22Rv1 (cell line): ENCODE measurements at regions not wholly inside any gene's neighbourhood (a gene's known extent, or its start where the extent isn't known, plus 50 kb on each side); places are given as distances from the start of the nearest gene placed in this dataset.
"Not testable (repeated sequence)": the region's sequence is repeated elsewhere in the genome, so short reads cannot be mapped to it uniquely, and the experiment has no call there.

Experiments
- H3K27ac ChIP-seq: fragments of 450-650 bp; 2 replicates; pipeline ENCODE4 v1.5.1; 2017
- ZFX ChIP-seq: fragments of 450-650 bp; IDR thresholded peaks from 2 replicates; pipeline ENCODE4 v1.6.1; 2017; ENCODE audit warnings: antibody characterized with exemption, borderline replicate concordance
- TF ChIP-seq, protein P1 (sequence below): fragments of 450-650 bp; IDR thresholded peaks from 2 replicates; pipeline ENCODE4 v1.5.1; 2017; ENCODE audit warnings: mild to moderate bottlenecking

DNA sequence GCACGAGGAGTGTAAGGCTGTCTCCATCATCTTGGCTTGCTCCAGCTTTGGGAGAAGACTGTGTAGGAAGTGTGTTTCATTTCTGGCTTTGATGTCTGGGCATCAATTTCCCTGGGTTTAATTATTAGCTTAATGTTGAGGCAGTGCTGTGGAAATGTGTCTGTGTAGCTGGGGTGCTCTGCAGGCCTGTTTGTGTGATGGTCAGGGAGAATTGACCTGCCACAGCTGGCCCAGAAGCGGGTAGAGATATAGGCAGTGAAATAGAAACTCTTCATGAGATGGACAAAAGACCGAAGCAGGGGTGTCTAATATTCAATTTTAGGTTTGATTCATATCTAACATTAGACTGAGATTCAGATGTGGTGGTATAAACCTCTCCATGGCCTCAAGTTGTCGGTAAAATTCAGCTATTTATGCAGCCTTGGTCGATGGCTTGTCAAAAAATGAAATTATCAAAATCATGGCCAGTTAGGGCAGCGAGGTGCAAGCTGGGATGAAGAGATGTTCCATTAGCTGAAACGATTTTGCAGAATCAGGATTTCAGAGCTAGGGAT is 95.3 kb upstream of the SNX9 start:
- TF ChIP-seq ZFX = no peak
- TF ChIP-seq, protein P1, sequence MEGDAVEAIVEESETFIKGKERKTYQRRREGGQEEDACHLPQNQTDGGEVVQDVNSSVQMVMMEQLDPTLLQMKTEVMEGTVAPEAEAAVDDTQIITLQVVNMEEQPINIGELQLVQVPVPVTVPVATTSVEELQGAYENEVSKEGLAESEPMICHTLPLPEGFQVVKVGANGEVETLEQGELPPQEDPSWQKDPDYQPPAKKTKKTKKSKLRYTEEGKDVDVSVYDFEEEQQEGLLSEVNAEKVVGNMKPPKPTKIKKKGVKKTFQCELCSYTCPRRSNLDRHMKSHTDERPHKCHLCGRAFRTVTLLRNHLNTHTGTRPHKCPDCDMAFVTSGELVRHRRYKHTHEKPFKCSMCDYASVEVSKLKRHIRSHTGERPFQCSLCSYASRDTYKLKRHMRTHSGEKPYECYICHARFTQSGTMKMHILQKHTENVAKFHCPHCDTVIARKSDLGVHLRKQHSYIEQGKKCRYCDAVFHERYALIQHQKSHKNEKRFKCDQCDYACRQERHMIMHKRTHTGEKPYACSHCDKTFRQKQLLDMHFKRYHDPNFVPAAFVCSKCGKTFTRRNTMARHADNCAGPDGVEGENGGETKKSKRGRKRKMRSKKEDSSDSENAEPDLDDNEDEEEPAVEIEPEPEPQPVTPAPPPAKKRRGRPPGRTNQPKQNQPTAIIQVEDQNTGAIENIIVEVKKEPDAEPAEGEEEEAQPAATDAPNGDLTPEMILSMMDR = no peak
- no peak overlapping the region for H3K27ac ChIP-seq

DNA sequence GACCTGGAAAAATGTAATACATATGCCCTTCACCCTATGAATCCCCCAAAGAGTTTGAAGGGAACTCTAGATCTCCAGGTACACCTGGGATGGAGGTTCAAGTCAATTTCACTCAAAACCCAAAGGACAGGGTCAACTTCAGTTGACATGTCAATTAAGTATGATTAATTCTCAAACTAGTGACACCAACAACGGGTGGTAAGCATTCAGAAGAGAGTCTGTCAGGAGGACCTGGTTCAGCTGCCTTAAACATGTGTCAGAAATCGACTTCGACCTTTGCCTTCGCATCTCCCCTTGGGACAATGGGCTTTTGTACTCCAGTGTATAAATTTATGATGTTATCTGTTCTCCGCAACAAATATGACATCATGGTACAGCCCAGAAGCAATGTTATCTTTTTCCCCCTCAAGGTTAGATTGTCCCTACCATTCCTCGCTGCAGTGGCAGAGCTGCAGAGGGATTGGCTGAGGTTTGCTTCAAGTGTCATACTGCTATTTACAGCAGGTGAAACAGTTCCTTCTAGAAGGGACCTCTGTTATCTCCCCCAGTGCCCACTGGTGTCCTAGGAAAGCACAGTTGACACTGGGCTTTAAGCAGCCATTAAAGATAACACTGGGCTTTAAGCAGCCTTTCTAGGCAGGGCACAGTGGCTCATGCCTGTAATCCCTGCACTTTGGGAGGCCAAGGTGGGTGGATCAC is 94.7 kb upstream of the SNX9 start:
- TF ChIP-seq ZFX = no peak
- TF ChIP-seq, protein P1 = no peak
- H3K27ac ChIP-seq = no peak overlapping the region

DNA sequence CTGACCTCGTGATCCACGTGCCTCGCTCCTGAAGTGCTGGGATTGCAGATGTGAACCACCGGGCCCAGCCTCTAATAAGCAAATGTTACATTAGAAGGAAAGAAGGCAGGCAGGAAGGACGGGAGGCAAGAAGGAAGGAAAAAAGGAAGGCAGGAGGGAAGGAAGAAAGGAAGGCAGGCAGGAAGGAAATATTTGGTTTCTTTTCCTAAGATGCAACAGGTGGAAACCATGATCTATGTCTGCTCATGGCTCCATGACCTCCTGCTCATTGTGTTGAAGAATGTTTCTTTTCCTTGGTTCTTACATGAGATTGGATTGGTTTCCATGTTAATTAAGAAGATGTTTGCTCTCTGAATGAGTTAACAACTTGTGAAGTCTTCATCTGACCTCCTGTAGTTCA is 91.8 kb upstream of the SNX9 start:
- TF ChIP-seq ZFX = no peak
- TF ChIP-seq, protein P1 = no peak
- H3K27ac ChIP-seq = no peak overlapping the region

DNA sequence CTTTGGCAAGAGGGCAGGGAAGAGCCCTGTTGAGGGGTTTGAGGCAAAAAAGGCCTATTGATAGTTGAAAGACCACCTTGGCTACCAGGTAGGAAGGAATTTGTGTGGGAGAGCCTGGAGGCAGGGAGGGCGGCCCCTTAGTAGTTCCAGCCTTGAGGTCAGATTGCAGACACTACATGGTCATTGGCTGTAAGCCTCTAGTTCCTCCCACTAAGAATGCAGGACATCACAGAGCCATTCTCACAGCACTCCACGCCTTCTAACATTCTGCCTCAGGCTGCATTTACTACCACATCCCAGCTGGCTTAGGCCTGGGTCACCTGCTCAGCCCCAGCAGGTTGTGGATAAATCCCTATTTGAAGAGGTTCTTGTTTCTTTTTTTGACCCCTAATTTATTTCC is 91.0 kb upstream of the SNX9 start:
- H3K27ac ChIP-seq = no peak overlapping the region
- TF ChIP-seq, protein P1 = no peak
- no peak for TF ChIP-seq ZFX

DNA sequence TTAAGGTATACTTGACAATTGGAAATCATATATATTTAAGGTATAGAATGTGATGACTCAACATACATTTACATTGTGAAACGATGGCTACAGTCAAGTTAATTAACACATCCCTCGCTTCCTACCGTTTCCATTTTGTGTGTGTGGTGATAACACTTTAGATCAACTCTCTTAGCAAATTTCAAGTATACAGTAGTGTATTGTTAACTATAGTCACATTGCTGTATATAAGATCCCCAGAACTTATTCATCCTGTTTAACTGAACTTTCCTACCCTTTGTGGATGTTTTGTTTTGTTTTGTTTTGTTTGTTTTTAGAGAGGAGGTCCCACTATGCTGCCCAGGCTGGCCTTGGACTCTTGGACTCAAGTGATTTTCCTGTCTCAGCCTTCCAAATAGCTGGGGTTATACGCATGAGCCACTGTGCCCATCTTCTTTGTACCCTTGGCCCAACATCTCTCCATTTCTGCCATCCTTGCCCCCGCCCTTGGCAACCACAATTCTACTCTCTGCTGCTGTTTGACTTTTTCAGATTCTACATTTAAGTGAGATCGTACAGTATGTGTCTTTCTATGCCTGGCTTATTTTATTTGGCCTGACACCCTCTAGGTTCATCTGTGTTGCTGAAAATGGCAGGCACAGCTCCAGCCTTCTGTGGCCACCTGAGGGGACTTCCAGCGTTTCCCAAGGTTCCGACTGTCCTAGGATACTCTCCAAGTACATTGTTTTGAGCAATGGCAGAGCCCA is 90.5 kb upstream of the SNX9 start:
- H3K27ac ChIP-seq = no peak overlapping the region
- TF ChIP-seq, protein P1 = no peak
- no peak for TF ChIP-seq ZFX

DNA sequence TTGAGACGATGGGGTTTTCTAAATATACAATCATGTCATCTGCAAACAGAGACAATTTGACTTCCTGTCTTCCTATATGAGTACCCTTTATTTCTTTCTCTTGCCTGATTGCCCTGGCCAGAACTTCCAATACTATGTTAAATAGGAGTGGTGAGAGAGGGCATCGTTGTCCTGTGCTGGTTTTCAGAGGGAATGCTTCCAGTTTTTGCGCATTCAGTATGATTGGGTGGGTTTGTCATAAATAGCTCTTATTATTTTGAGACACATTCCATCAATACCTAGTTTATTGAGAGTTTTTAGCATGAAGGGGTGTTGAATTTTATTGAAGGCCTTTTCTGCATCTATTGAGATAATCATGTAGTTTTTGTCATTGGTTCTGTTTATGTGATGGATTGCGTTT is 86.5 kb upstream of the SNX9 start:
- not testable (repeated sequence) for H3K27ac ChIP-seq

DNA sequence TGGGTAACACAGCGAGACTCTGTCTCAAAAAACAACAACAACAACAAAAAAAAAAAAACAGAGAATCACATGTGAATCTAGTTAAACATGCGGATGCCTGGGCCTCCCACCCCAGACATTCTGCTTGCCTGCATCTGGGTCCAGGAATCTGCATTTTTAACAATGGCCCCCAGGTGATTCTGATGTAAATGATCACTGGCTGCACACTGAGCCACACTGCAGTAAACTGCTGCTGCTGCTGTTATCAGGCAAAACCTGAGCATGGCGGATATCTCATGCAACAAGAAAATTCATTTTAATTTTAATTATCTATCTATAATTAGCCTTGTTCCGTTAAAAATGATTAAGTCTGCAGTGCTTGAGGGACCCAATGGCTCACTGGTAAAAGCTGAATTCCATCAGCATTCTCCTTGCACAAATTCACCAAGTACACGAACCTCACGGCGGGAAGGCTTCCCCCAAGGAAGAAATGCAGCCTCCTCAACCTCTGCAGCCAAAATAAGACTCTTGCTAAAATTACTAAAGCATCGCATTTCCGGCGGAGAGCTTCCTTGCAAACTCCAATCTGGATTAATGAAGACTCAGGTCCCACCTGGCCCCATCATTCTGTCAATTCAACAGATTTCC is 81.6 kb upstream of the SNX9 start:
- no peak overlapping the region for H3K27ac ChIP-seq
- no peak for TF ChIP-seq ZFX
- TF ChIP-seq, protein P1 = no peak
